Epithelial cell of proximal tubule (primary cell): ENCODE measurements at regions not wholly inside any gene's neighbourhood (a gene's known extent, or its start where the extent isn't known, plus 50 kb on each side); places are given as distances from the start of the nearest gene placed in this dataset.
"Not testable (repeated sequence)": the region's sequence is repeated elsewhere in the genome, so short reads cannot be mapped to it uniquely, and the experiment has no call there.

Experiments
- DNase-seq: peaks from one replicate; pipeline ENCODE4 v3.0.0-alpha.2; 2011; ENCODE audit warnings: low read depth
- H3K4me3 ChIP-seq: 2 replicates; pipeline ENCODE4 v1.5.1; 2011; ENCODE audit warnings: low read depth, mild to moderate bottlenecking, low read length
- TF ChIP-seq, protein P1 (sequence below): conservative IDR thresholded peaks from 2 replicates; pipeline ENCODE4 v1.5.1; 2012; ENCODE audit warnings: low read depth, mild to moderate bottlenecking, low read length

GRCh38 chr2:18276583-18277075, 283.8 kb downstream of the RDH14 start:
- no peak for DNase-seq
- TF ChIP-seq, protein P1, sequence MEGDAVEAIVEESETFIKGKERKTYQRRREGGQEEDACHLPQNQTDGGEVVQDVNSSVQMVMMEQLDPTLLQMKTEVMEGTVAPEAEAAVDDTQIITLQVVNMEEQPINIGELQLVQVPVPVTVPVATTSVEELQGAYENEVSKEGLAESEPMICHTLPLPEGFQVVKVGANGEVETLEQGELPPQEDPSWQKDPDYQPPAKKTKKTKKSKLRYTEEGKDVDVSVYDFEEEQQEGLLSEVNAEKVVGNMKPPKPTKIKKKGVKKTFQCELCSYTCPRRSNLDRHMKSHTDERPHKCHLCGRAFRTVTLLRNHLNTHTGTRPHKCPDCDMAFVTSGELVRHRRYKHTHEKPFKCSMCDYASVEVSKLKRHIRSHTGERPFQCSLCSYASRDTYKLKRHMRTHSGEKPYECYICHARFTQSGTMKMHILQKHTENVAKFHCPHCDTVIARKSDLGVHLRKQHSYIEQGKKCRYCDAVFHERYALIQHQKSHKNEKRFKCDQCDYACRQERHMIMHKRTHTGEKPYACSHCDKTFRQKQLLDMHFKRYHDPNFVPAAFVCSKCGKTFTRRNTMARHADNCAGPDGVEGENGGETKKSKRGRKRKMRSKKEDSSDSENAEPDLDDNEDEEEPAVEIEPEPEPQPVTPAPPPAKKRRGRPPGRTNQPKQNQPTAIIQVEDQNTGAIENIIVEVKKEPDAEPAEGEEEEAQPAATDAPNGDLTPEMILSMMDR, result no peak
- no peak overlapping the region for H3K4me3 ChIP-seq

DNA sequence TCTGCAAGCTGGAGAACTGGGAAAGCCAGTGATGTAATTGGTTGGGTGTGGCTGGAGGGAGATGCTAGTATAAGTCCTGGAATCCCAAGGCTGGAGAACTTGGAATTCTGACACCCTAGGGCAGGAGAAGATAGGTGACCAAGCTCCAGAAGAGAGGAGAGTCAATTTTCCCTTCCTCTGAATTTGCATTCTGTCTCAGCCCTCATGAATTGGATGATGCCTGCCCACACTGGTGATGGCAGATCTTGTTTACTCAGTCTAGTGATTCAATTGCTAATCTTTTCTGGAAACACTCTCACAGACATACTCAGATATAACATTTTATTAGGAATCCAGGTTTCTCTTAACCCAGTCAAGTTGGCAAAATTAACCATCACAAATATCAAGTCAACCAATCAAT, 287.2 kb downstream of the RDH14 start:
- no peak overlapping the region for H3K4me3 ChIP-seq
- DNase-seq, result no peak
- TF ChIP-seq, protein P1, result no peak

DNA sequence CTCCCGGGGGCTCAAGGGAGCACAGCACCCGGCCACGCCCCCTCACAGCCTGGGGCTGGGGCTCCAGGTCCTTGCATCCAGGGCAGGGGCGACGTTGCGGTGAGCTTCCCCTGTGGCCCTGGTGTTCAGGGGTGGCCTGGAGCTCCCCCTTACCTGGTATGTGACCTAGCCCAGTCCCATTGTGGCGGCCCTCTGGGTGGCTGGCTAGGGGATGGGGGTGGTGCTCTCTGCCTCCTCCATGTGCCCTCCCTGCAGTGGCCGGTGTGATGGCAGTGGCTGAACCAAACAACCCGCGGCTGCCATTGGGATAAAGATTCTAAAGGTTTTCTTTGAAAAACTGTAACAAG, 288.3 kb downstream of the RDH14 start:
- no peak for DNase-seq
- TF ChIP-seq, protein P1, result no peak
- no peak overlapping the region for H3K4me3 ChIP-seq

DNA sequence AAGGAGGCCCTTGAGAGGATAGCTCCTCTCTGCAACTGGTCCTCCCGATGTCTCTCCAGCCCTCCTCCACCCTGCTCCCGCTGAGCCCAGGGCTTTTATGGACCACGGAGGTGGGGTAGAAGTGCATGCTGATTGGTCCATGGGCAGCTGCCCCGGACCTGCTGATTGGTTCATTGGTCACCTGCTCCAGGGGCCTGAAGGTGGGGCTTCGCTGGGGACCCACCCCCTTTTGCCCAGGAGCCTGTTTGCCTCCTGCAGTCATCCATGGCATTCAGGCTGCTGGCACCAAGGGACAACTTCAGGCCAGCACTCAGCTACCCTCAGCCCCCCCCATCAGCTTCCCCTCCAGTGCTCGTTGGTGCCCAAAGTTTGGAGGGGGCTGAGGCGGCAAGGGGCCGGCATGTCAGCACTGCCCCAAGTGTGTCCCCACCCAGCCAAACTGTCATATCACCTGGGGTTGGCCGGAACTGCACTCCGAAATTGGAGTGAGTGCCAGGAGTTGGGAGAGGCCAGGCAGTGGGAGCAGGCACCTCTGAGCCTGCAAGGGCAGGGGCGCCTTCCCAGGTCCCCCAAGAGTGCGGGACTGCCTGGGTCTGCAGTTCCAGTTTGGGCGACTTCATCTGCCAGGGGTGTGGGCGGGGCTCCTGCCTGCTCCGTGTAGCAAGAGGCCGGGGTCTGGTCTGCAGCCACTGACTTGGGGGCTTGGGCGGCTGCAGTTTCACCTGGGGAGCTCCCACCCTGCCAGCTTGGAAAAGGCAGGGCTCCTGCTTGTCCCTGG, 288.9 kb downstream of the RDH14 start:
- DNase-seq, result no peak
- H3K4me3 ChIP-seq, result no peak overlapping the region
- TF ChIP-seq, protein P1, result no peak

DNA sequence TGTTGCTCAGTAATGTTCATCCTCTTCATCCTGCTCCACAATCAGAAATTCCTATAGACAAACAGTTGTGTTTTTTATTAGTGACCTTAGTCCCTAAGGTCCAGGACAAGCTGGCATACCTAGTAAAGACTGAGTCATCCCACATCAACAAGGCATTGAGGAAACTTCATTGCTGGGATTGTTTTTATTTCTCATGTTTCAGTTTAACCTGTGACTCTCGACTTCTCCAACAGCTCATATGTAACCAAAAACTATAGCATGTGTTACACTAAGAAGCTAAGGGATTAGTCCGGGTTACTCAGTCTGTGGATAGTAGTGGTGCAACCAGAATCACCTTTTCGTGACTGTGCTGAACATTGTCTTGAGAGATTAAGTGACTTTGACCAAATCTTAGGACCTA, 292.1 kb downstream of the RDH14 start:
- peak; percentile 19 for DNase-seq
- TF ChIP-seq, protein P1, result no peak
- H3K4me3 ChIP-seq, result no peak overlapping the region

DNA sequence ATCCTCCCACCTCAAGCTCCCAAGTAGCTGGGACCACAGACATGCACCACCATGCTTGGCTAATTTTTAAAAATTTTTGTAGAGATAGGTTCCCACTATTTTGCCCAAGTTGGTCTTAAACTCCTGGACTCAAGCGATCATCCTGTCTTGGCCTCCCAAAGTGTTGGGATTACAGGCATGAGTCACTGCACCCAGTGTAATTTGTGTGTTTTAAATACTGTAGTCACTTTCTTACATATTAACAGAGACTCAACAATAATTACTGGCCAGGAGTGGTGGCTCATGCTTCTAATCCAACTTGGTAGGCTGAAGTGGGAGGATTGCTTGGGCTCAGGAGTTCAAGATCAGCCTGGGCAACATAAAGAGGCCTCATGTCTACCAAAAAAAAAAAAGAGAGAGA, 293.0 kb downstream of the RDH14 start:
- TF ChIP-seq, protein P1, result no peak
- no peak overlapping the region for H3K4me3 ChIP-seq
- peak; percentile 64 for DNase-seq

- DNase-seq, H3K4me3 ChIP-seq: not testable (repeated sequence)
Observed at GRCh38 chr2:18266699-18267098, 293.8 kb downstream of the RDH14 start.
